ENCODE measurements at regions not wholly inside any gene's neighbourhood (a gene's known extent, or its start where the extent isn't known, plus 50 kb on each side); places are given as distances from the start of the nearest gene placed in this dataset.

DNA sequence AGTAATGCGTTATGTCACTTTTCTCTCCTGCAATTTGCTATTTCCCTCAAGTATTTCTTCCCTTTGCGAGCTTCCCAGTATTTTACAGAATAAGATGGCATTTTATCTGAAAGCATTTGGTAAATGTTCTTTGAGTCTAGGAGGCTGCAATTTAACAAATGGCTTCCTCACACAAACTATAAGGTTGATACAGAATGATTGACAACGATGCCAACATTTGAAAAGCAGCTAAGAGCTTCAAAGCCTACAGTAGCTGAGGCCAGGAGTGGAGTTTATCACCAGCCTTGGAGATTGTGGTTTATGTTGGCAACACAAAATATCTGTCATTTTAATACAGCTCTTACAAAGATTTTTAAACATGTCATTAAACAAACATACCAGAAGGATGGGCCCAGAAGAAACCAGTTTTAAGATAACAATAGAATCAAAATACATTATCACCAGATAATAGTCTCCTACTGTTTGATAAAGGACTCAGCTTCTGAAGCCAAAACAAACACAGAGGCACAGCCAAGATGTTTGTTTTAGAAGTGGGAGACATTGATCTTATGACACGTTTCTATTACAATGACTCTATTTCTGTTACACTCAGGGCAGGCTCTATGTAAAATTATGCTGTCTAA is 711.4 kb upstream of the ACVR2A start:
- no CpG with 5 or more reads among the region's 4 CpGs for WGBS (ENCODE audit: extremely low coverage, insufficient read length, low lambda C conversion rate)
- Histone ChIP-seq H2AK5ac (ENCODE audit: insufficient read length, low read length) (no peak overlapping the region), H2BK12ac (ENCODE audit: insufficient read length, low read depth, low read length) (no peak overlapping the region), H3K9me3 (ENCODE audit: control insufficient read depth, low read depth, low read length) (no peaks in the 10 kb centered on the region), H3K79me2 (ENCODE audit: insufficient read depth, low read length) (no peaks in the 10 kb centered on the region), H2BK15ac (ENCODE audit: low read depth, low read length) (no peak overlapping the region), H3K23ac (ENCODE audit: insufficient read length, low read depth, low read length) (no peak overlapping the region), H3K23me2 (ENCODE audit: insufficient read length, low read depth, low read length, poor library complexity, severe bottlenecking) (no peaks in the 10 kb centered on the region), H3K4me2 (ENCODE audit: insufficient read depth, insufficient read length, low read length) (no peak overlapping the region), H4K8ac (replicated peaks; ENCODE audit: insufficient read length, low read depth, low read length) (no peak overlapping the region), H3K56ac (ENCODE audit: insufficient read length, low read depth, low read length) (no peak overlapping the region), H2BK5ac (ENCODE audit: insufficient read length, low read length) (no peak overlapping the region), H4K20me1 (ENCODE audit: control insufficient read depth, insufficient read depth, insufficient read length) (no peaks in the 10 kb centered on the region), H2BK120ac (ENCODE audit: low read depth, low read length, poor library complexity, severe bottlenecking) (no peak overlapping the region), H3K14ac (ENCODE audit: insufficient read depth, low read length) (no peak overlapping the region), H3K4me1 (ENCODE audit: insufficient read depth, low read length) (no peaks in the 10 kb centered on the region), H3K18ac (ENCODE audit: insufficient read length, low read depth, low read length) (no peak overlapping the region), H4K5ac (ENCODE audit: insufficient read length, low read depth, low read length) (no peak overlapping the region), H2BK20ac (ENCODE audit: low read depth, low read length, poor library complexity, severe bottlenecking) (no peak overlapping the region), H3K4ac (ENCODE audit: low read depth, low read length) (no peak overlapping the region), H3K9ac (ENCODE audit: extremely low read depth, insufficient read length, low read length) (no peak overlapping the region), H3T11ph (ENCODE audit: low read length) (no peak overlapping the region), H3K79me1 (ENCODE audit: insufficient read depth, low read depth, low read length, poor library complexity, severe bottlenecking) (no peaks in the 10 kb centered on the region), H3K27ac (ENCODE audit: insufficient read length, low read depth, low read length) (no peak overlapping the region), H4K91ac (ENCODE audit: insufficient read length, low read depth, low read length) (no peak overlapping the region), H3K27me3 (ENCODE audit: insufficient read depth, low read length) (no peaks in the 10 kb centered on the region), H2AFZ (ENCODE audit: low read length) (no peak overlapping the region)
- Mint-ChIP-seq H3K9me3 (no peaks in the 10 kb centered on the region), H3K27me3 (ENCODE audit: low read depth) (no peaks in the 10 kb centered on the region), H3K4me1 (peaks cover 5 to 8% of the 10 kb centered on the region in 2 experiments), H3K36me3 (ENCODE audit: insufficient read depth in 1 of 3, low read depth in 3 of 3) (no peaks in the 10 kb centered on the region; a peak in 1 of 7 replicates), H3K4me3 (no peak overlapping the region), H3K27ac (no peak overlapping the region; a peak in 1 of 7 replicates)
- no peak for DNase-seq
- no peak for TF ChIP-seq CTCF (conservative IDR thresholded peaks at IDR 0.05)
